Natural killer cell (primary cell): ENCODE measurements at regions not wholly inside any gene's neighbourhood (a gene's known extent, or its start where the extent isn't known, plus 50 kb on each side); places are given as distances from the start of the nearest gene placed in this dataset.

Experiments
- ATAC-seq, 3 donors: fragments of 150-1000 bp in 2 of 3; fragments of 200-7000 bp in 1 of 3; cut with Tn5 transposase; 1 replicate in 1 of 3; 2 replicates in 2 of 3; pipeline ENCODE4 v1.10.0; 2021; ENCODE audit warnings: mild to moderate bottlenecking in 2 of 3, moderate library complexity in 2 of 3
- DNase-seq, 2 donors: peaks; one replicate each; pipeline versions ENCODE4 v3.0.0 to v3.0.0-alpha.2; 2013 to 2021; ENCODE audit warnings: mixed read lengths in 1 of 2
- H3K27ac ChIP-seq: one replicate; pipeline ENCODE4 v1.5.1; 2013; ENCODE audit warnings: mild to moderate bottlenecking, low read length
- H3K27me3 ChIP-seq: one replicate; pipeline ENCODE4 v1.6.1; 2013; ENCODE audit warnings: low read length; ENCODE audit not compliant: control insufficient read depth, insufficient read depth
- H3K36me3 ChIP-seq: one replicate; pipeline ENCODE4 v1.6.1; 2013; ENCODE audit warnings: low read length; ENCODE audit not compliant: control insufficient read depth, insufficient read depth
- H3K4me1 ChIP-seq: one replicate; pipeline ENCODE4 v1.6.1; 2013; ENCODE audit warnings: low read length; ENCODE audit not compliant: control insufficient read depth, insufficient read depth
- H3K4me3 ChIP-seq: one replicate; pipeline ENCODE4 v1.5.1; 2013; ENCODE audit warnings: low read length
- H3K9me3 ChIP-seq: one replicate; pipeline ENCODE4 v1.6.1; 2013; ENCODE audit warnings: low read length; ENCODE audit not compliant: control insufficient read depth, insufficient read depth
- H3K27ac Mint-ChIP-seq, 2 donors: one replicate each; pipeline ENCODE4 v1.8.0; 2022; ENCODE audit warnings: mild to moderate bottlenecking in 2 of 2, mixed read lengths in 2 of 2, moderate library complexity in 1 of 2
- H3K27me3 Mint-ChIP-seq, 2 donors: one replicate each; pipeline ENCODE4 v1.8.0; 2022; ENCODE audit warnings: low read depth in 2 of 2, mixed read lengths in 2 of 2
- H3K36me3 Mint-ChIP-seq: one replicate; pipeline ENCODE4 v1.8.0; 2022; ENCODE audit warnings: mixed read lengths
- H3K4me1 Mint-ChIP-seq, 2 donors: one replicate each; pipeline ENCODE4 v1.8.0; 2022; ENCODE audit warnings: mixed read lengths in 2 of 2
- H3K4me3 Mint-ChIP-seq: one replicate; pipeline ENCODE4 v1.8.0; 2022; ENCODE audit warnings: mild to moderate bottlenecking, moderate library complexity, mixed read lengths
- H3K9me3 Mint-ChIP-seq, 2 donors: one replicate each; pipeline ENCODE4 v1.8.0; 2022; ENCODE audit warnings: mixed read lengths in 2 of 2
- CTCF ChIP-seq: fragments of 200-600 bp; IDR thresholded peaks from one replicate; pipeline ENCODE4 v1.8.0; 2022; ENCODE audit warnings: antibody characterized with exemption
- WGBS: methylation state at CpG from one replicate; pipeline ENCODE4 v1.1.7; 2013; ENCODE audit warnings: missing lambda C conversion rate; ENCODE audit not compliant: insufficient coverage; 5-methylcytosine and 5-hydroxymethylcytosine counted together
- intact Hi-C: fragments of 100-400 bp; cut with micrococcal nuclease; formaldehyde crosslinking; loops from one replicate; pipeline ENCODE4 v1.14.2; 2022

GRCh38 chr12:74752215-74752614, 214.6 kb downstream of the ATXN7L3B start:
- Mint-ChIP-seq H3K9me3 (peaks cover 4 to 6% of the 10 kb centered on the region in 2 donors), H3K4me1 (no peaks in the 10 kb centered on the region), H3K4me3 (no peak overlapping the region), H3K27ac (no peak overlapping the region), H3K36me3 (no peaks in the 10 kb centered on the region), H3K27me3 (no peaks in the 10 kb centered on the region)
- no peak for TF ChIP-seq CTCF
- 85% methylated on average over 3 of the region's 3 CpGs for WGBS
- Histone ChIP-seq H3K4me1 (no peaks in the 10 kb centered on the region), H3K27me3 (no peaks in the 10 kb centered on the region), H3K9me3 (no peaks in the 10 kb centered on the region), H3K36me3 (no peaks in the 10 kb centered on the region), H3K4me3 (no peak overlapping the region), H3K27ac (no peak overlapping the region)
- no peak for DNase-seq
- ATAC-seq, result no peak
- intact Hi-C loops, result no loop called here

GRCh38 chr12:74770552-74770951, 232.9 kb downstream of the ATXN7L3B start:
- Mint-ChIP-seq H3K36me3 (no peaks in the 10 kb centered on the region), H3K9me3 (peaks cover 3 to 6% of the 10 kb centered on the region in 2 donors), H3K27me3 (no peaks in the 10 kb centered on the region), H3K4me1 (no peaks in the 10 kb centered on the region), H3K27ac (no peak overlapping the region), H3K4me3 (no peak overlapping the region)
- intact Hi-C loops, result no loop called here
- Histone ChIP-seq H3K4me3 (no peak overlapping the region), H3K27ac (no peak overlapping the region), H3K9me3 (no peaks in the 10 kb centered on the region), H3K36me3 (no peaks in the 10 kb centered on the region), H3K4me1 (no peaks in the 10 kb centered on the region), H3K27me3 (no peaks in the 10 kb centered on the region)
- ATAC-seq, result no peak
- DNase-seq, result no peak
- TF ChIP-seq CTCF, result no peak

GRCh38 chr12:74775276-74775675, 237.6 kb downstream of the ATXN7L3B start:
- no peaks in the 10 kb centered on the region for H3K36me3 ChIP-seq
- no peaks in the 10 kb centered on the region for H3K36me3 Mint-ChIP-seq
- H3K27me3 Mint-ChIP-seq, result no peaks in the 10 kb centered on the region
- H3K27ac Mint-ChIP-seq, result no peak overlapping the region
- no peak overlapping the region for H3K4me3 Mint-ChIP-seq
- peaks cover 2 to 5% of the 10 kb centered on the region in 2 donors for H3K9me3 Mint-ChIP-seq
- TF ChIP-seq CTCF, result no peak
- intact Hi-C loops, result no loop called here
- no peaks in the 10 kb centered on the region for H3K4me1 ChIP-seq
- no peaks in the 10 kb centered on the region for H3K9me3 ChIP-seq
- no peaks in the 10 kb centered on the region for H3K27me3 ChIP-seq
- no peak overlapping the region for H3K27ac ChIP-seq
- H3K4me1 Mint-ChIP-seq, result no peaks in the 10 kb centered on the region
- DNase-seq, result no peak
- H3K4me3 ChIP-seq, result no peak overlapping the region
- WGBS, result 100% methylated on average over 1 of the region's 1 CpG
- ATAC-seq, result no peak

- H3K4me1 Mint-ChIP-seq, result no peaks in the 10 kb centered on the region
- no peaks in the 10 kb centered on the region for H3K36me3 Mint-ChIP-seq
Observed at GRCh38 chr12:74776378-74776777, 238.7 kb downstream of the ATXN7L3B start.

More at GRCh38 chr12:74776378-74776777, 238.7 kb downstream of the ATXN7L3B start:
- peaks cover 2 to 5% of the 10 kb centered on the region in 2 donors for H3K9me3 Mint-ChIP-seq
- Histone ChIP-seq H3K36me3 (no peaks in the 10 kb centered on the region), H3K9me3 (no peaks in the 10 kb centered on the region), H3K27ac (no peak overlapping the region), H3K4me3 (no peak overlapping the region), H3K4me1 (no peaks in the 10 kb centered on the region), H3K27me3 (no peaks in the 10 kb centered on the region)
- 90% methylated on average over 5 of the region's 7 CpGs for WGBS
- TF ChIP-seq CTCF, result no peak
- ATAC-seq (no peak), DNase-seq (no peak)
- H3K4me3 Mint-ChIP-seq, result no peak overlapping the region
- H3K27me3 Mint-ChIP-seq, result no peaks in the 10 kb centered on the region
- intact Hi-C loops, result no loop called here
- no peak overlapping the region for H3K27ac Mint-ChIP-seq
